PFSK-1 (cell line): ENCODE measurements at regions not wholly inside any gene's neighbourhood (a gene's known extent, or its start where the extent isn't known, plus 50 kb on each side); places are given as distances from the start of the nearest gene placed in this dataset.

Experiments used
- FOXP2 ChIP-seq: optimal IDR thresholded peaks from 2 replicates; pipeline ENCODE3; 2011; ENCODE audit warnings: borderline replicate concordance, control low read depth, inconsistent platforms; ENCODE audit not compliant: insufficient read depth; ENCODE audit errors: extremely low read length, extremely low read depth
- POLR2AphosphoS5 ChIP-seq: IDR thresholded peaks from 2 replicates; pipeline ENCODE4 v1.6.1; 2012; ENCODE audit warnings: low read depth, mild to moderate bottlenecking, control low read depth, low read length, moderate library complexity
- REST ChIP-seq, 2 experiments: IDR thresholded peaks; 2 replicates each; pipeline versions ENCODE4 v1.6.1 to v1.8.0; 2011 to 2012; ENCODE audit warnings: low read depth in 2 of 2, low read length in 2 of 2, control low read depth in 1 of 2, inconsistent platforms in 1 of 2, mild to moderate bottlenecking in 1 of 2, moderate library complexity in 1 of 2; ENCODE audit not compliant: insufficient read depth in 1 of 2
- SIN3A ChIP-seq: IDR thresholded peaks from 2 replicates; pipeline ENCODE4 v1.6.1; 2012; ENCODE audit warnings: mild to moderate bottlenecking, low read length, moderate library complexity, borderline replicate concordance; ENCODE audit not compliant: insufficient read depth
- TAF1 ChIP-seq: IDR thresholded peaks from 2 replicates; pipeline ENCODE4 v1.6.1; 2012; ENCODE audit warnings: low read length, control low read depth, borderline replicate concordance; ENCODE audit not compliant: insufficient read depth

GRCh38 chr6:165743366-165743898 is 80.4 kb upstream of the PDE10A start:
- no peak for TF ChIP-seq REST (IDR thresholded peaks at IDR 0.05; ENCODE audit: insufficient read depth in 1 of 2, low read depth in 2 of 2, low read length in 2 of 2)
- TF ChIP-seq TAF1: no peak
- TF ChIP-seq POLR2AphosphoS5: no peak
- no peak for TF ChIP-seq FOXP2
- TF ChIP-seq SIN3A: no peak

GRCh38 chr6:165742047-165742446 is 79.0 kb upstream of the PDE10A start:
- TF ChIP-seq POLR2AphosphoS5: no peak
- no peak for TF ChIP-seq TAF1
- no peak for TF ChIP-seq SIN3A
- TF ChIP-seq FOXP2: no peak

GRCh38 chr6:165737396-165737795 is 74.4 kb upstream of the PDE10A start:
- no peak for TF ChIP-seq SIN3A
- no peak for TF ChIP-seq POLR2AphosphoS5
- TF ChIP-seq FOXP2: no peak
- TF ChIP-seq REST (IDR thresholded peaks at IDR 0.05; ENCODE audit: insufficient read depth in 1 of 2, low read depth in 2 of 2, low read length in 2 of 2): no peak
- TF ChIP-seq TAF1: no peak

GRCh38 chr6:165735065-165735464 is 72.0 kb upstream of the PDE10A start:
- TF ChIP-seq SIN3A (no peak), TAF1 (no peak), POLR2AphosphoS5 (no peak), FOXP2 (no peak), REST (IDR thresholded peaks at IDR 0.05; ENCODE audit: insufficient read depth in 1 of 2, low read depth in 2 of 2, low read length in 2 of 2) (no peak)

- TF ChIP-seq POLR2AphosphoS5: no peak
- no peak for TF ChIP-seq SIN3A
- TF ChIP-seq TAF1: no peak
- TF ChIP-seq FOXP2: no peak
- no peak for TF ChIP-seq REST (IDR thresholded peaks at IDR 0.05; ENCODE audit: insufficient read depth in 1 of 2, low read depth in 2 of 2, low read length in 2 of 2)
These were observed 70.4 kb upstream of the PDE10A start for GRCh38 chr6:165733489-165733791.
